H9 (cell line): ENCODE measurements at regions not wholly inside any gene's neighbourhood (a gene's known extent, or its start where the extent isn't known, plus 50 kb on each side); places are given as distances from the start of the nearest gene placed in this dataset.

Experiments used
- DNase-seq: peaks from one replicate; pipeline ENCODE4 v3.0.0-alpha.2; 2017
- H2AFZ ChIP-seq: one replicate; pipeline ENCODE4 v1.6.1; 2013; ENCODE audit warnings: mild to moderate bottlenecking, low read length, control low read depth, moderate library complexity
- H2AK5ac ChIP-seq: 2 replicates; pipeline ENCODE4 v1.6.1; 2013; ENCODE audit warnings: low read length, control low read depth, mixed read lengths; ENCODE audit not compliant: insufficient read length
- H2BK120ac ChIP-seq: one replicate; pipeline ENCODE4 v1.6.1; 2013; ENCODE audit warnings: low read depth, mild to moderate bottlenecking, low read length, control low read depth, inconsistent platforms; ENCODE audit not compliant: poor library complexity, severe bottlenecking
- H2BK12ac ChIP-seq: 2 replicates; pipeline ENCODE4 v1.6.1; 2013; ENCODE audit warnings: low read length, control low read depth, mixed read lengths, low read depth; ENCODE audit not compliant: insufficient read length
- H2BK15ac ChIP-seq: 2 replicates; pipeline ENCODE4 v1.6.1; 2013; ENCODE audit warnings: low read depth, low read length, control low read depth
- H2BK20ac ChIP-seq: one replicate; pipeline ENCODE4 v1.6.1; 2013; ENCODE audit warnings: low read depth, mild to moderate bottlenecking, low read length, control low read depth, inconsistent platforms; ENCODE audit not compliant: poor library complexity, severe bottlenecking
- H2BK5ac ChIP-seq: 2 replicates; pipeline ENCODE4 v1.6.1; 2013; ENCODE audit warnings: low read length, control low read depth, mixed read lengths; ENCODE audit not compliant: insufficient read length
- H3K14ac ChIP-seq: 2 replicates; pipeline ENCODE4 v1.6.1; 2013; ENCODE audit warnings: low read length, control low read depth; ENCODE audit not compliant: insufficient read depth
- H3K18ac ChIP-seq: 2 replicates; pipeline ENCODE4 v1.6.1; 2013; ENCODE audit warnings: low read depth, mild to moderate bottlenecking, mixed read lengths, low read length, control low read depth; ENCODE audit not compliant: insufficient read length
- H3K23ac ChIP-seq: 2 replicates; pipeline ENCODE4 v1.6.1; 2013; ENCODE audit warnings: low read length, control low read depth, mixed read lengths, low read depth; ENCODE audit not compliant: insufficient read length
- H3K23me2 ChIP-seq: 2 replicates; pipeline ENCODE4 v1.6.1; 2013; ENCODE audit warnings: low read depth, mild to moderate bottlenecking, mixed read lengths, low read length, control low read depth; ENCODE audit not compliant: insufficient read length, poor library complexity, severe bottlenecking
- H3K27ac ChIP-seq: 2 replicates; pipeline ENCODE4 v1.5.1; 2013; ENCODE audit warnings: low read length, control low read depth, mixed read lengths, low read depth; ENCODE audit not compliant: insufficient read length
- H3K27me3 ChIP-seq: 2 replicates; pipeline ENCODE4 v1.6.1; 2013; ENCODE audit warnings: low read length, control low read depth, inconsistent platforms; ENCODE audit not compliant: insufficient read depth
- H3K4ac ChIP-seq: 2 replicates; pipeline ENCODE4 v1.6.1; 2013; ENCODE audit warnings: low read depth, mild to moderate bottlenecking, control low read depth, inconsistent platforms, low read length, moderate library complexity
- H3K4me1 ChIP-seq: 2 replicates; pipeline ENCODE4 v1.6.1; 2013; ENCODE audit warnings: low read length, control low read depth, inconsistent platforms; ENCODE audit not compliant: insufficient read depth
- H3K4me2 ChIP-seq: 2 replicates; pipeline ENCODE4 v1.6.1; 2013; ENCODE audit warnings: low read length, control low read depth, mixed read lengths; ENCODE audit not compliant: insufficient read length, insufficient read depth
- H3K56ac ChIP-seq: 2 replicates; pipeline ENCODE4 v1.6.1; 2013; ENCODE audit warnings: low read depth, mild to moderate bottlenecking, mixed read lengths, low read length, control low read depth; ENCODE audit not compliant: insufficient read length
- H3K79me1 ChIP-seq: 2 replicates; pipeline ENCODE4 v1.6.1; 2013; ENCODE audit warnings: low read depth, mild to moderate bottlenecking, moderate library complexity, low read length, control low read depth, inconsistent platforms; ENCODE audit not compliant: insufficient read depth, poor library complexity, severe bottlenecking
- H3K79me2 ChIP-seq: 2 replicates; pipeline ENCODE4 v1.6.1; 2013; ENCODE audit warnings: low read length, control low read depth, inconsistent platforms; ENCODE audit not compliant: insufficient read depth
- H3K9ac ChIP-seq: 2 replicates; pipeline ENCODE4 v1.6.1; 2013; ENCODE audit warnings: low read length, control low read depth, mixed read lengths; ENCODE audit not compliant: insufficient read length; ENCODE audit errors: extremely low read depth
- H3K9me3 ChIP-seq: one replicate; pipeline ENCODE4 v1.6.1; 2013; ENCODE audit warnings: low read depth, low read length, inconsistent platforms; ENCODE audit not compliant: control insufficient read depth
- H3T11ph ChIP-seq: one replicate; pipeline ENCODE4 v1.6.1; 2013; ENCODE audit warnings: mild to moderate bottlenecking, low read length, control low read depth, inconsistent platforms
- H4K20me1 ChIP-seq: one replicate; pipeline ENCODE4 v1.6.1; 2013; ENCODE audit not compliant: control insufficient read depth, insufficient read length, insufficient read depth
- H4K5ac ChIP-seq: 2 replicates; pipeline ENCODE4 v1.6.1; 2013; ENCODE audit warnings: low read depth, mild to moderate bottlenecking, mixed read lengths, low read length, control low read depth; ENCODE audit not compliant: insufficient read length
- H4K8ac ChIP-seq: replicated peaks from 2 replicates; pipeline ENCODE4 v1.6.1; 2013; ENCODE audit warnings: low read length, control low read depth, mixed read lengths, low read depth; ENCODE audit not compliant: insufficient read length
- H4K91ac ChIP-seq: 2 replicates; pipeline ENCODE4 v1.6.1; 2013; ENCODE audit warnings: low read depth, mild to moderate bottlenecking, moderate library complexity, mixed read lengths, low read length, control low read depth; ENCODE audit not compliant: insufficient read length
- H3K27ac Mint-ChIP-seq, 3 experiments: 2 replicates in 2 of 3; 3 replicates in 1 of 3; pipeline ENCODE4 v1.8.0; 2020 to 2021; ENCODE audit warnings: mixed read lengths in 3 of 3, mild to moderate bottlenecking in 1 of 3, moderate library complexity in 1 of 3
- H3K27me3 Mint-ChIP-seq: 2 replicates; pipeline ENCODE4 v1.8.0; 2021; ENCODE audit warnings: low read depth, mild to moderate bottlenecking, moderate library complexity, mixed read lengths
- H3K36me3 Mint-ChIP-seq, 3 experiments: 2 replicates in 2 of 3; 3 replicates in 1 of 3; pipeline ENCODE4 v1.8.0; 2020 to 2021; ENCODE audit warnings: low read depth in 3 of 3, mixed read lengths in 3 of 3; ENCODE audit not compliant: insufficient read depth in 1 of 3
- H3K4me1 Mint-ChIP-seq, 2 experiments: 2 replicates each; pipeline ENCODE4 v1.8.0; 2020; ENCODE audit warnings: mixed read lengths in 2 of 2
- H3K4me3 Mint-ChIP-seq, 2 experiments: 2 replicates in 1 of 2; 3 replicates in 1 of 2; pipeline ENCODE4 v1.8.0; 2020 to 2021; ENCODE audit warnings: mild to moderate bottlenecking in 2 of 2, mixed read lengths in 2 of 2, moderate library complexity in 1 of 2
- H3K9me3 Mint-ChIP-seq, 2 experiments: 2 replicates in 1 of 2; 3 replicates in 1 of 2; pipeline ENCODE4 v1.8.0; 2020; ENCODE audit warnings: mild to moderate bottlenecking in 2 of 2, mixed read lengths in 2 of 2, moderate library complexity in 1 of 2
- WGBS: extraction: QIAGEN DNeasy Blood & Tissue Kit; methylation state at CpG from one replicate; pipeline ENCODE4 v1.1.7; 2013; ENCODE audit warnings: missing lambda C conversion rate, low lambda C conversion rate, mixed read lengths; ENCODE audit not compliant: insufficient read length; ENCODE audit errors: extremely low coverage; 5-methylcytosine and 5-hydroxymethylcytosine counted together
- TF ChIP-seq, protein P1 (sequence below): fragments of 200-600 bp; sonication (generic); conservative IDR thresholded peaks from 3 replicates; pipeline ENCODE4 v1.8.0; 2021; ENCODE audit warnings: antibody characterized with exemption, mild to moderate bottlenecking

DNA sequence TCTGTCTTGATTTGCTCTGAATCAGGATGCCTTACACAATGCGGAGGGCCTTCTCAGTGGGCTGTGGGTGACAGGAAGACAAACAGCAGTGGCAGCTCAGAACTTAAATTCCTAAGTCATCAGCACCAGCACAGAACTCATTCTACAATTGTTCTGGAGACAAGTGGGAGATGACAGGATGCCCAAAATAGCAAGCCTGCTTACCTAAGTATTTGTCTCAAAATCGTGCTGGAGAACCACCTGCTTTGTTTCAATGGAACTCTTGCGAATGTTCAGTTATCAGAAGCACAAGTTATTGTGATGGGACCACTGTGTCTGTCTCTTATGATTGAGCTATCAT is 76.1 kb downstream of the VCAM1 start:
- Mint-ChIP-seq H3K36me3 (peaks cover 0 to 3% (median 0%) of the 10 kb centered on the region in 3 experiments; a peak in 2 of 7 replicates), H3K27me3 (no peaks in the 10 kb centered on the region), H3K4me3 (no peak overlapping the region; a peak in 1 of 5 replicates), H3K4me1 (peaks cover 22 to 23% of the 10 kb centered on the region in 2 experiments), H3K27ac (no peak overlapping the region), H3K9me3 (peaks cover under 1 to 3% of the 10 kb centered on the region in 2 experiments; a peak in 2 of 5 replicates)
- H3K56ac ChIP-seq = no peak overlapping the region
- WGBS = no CpG with 5 or more reads among the region's 3 CpGs
- TF ChIP-seq, protein P1, sequence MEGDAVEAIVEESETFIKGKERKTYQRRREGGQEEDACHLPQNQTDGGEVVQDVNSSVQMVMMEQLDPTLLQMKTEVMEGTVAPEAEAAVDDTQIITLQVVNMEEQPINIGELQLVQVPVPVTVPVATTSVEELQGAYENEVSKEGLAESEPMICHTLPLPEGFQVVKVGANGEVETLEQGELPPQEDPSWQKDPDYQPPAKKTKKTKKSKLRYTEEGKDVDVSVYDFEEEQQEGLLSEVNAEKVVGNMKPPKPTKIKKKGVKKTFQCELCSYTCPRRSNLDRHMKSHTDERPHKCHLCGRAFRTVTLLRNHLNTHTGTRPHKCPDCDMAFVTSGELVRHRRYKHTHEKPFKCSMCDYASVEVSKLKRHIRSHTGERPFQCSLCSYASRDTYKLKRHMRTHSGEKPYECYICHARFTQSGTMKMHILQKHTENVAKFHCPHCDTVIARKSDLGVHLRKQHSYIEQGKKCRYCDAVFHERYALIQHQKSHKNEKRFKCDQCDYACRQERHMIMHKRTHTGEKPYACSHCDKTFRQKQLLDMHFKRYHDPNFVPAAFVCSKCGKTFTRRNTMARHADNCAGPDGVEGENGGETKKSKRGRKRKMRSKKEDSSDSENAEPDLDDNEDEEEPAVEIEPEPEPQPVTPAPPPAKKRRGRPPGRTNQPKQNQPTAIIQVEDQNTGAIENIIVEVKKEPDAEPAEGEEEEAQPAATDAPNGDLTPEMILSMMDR = no peak
- H3K18ac ChIP-seq = no peak overlapping the region
- no peak overlapping the region for H2BK20ac ChIP-seq
- no peaks in the 10 kb centered on the region for H3K9me3 ChIP-seq
- H3K9ac ChIP-seq = no peak overlapping the region
- no peak overlapping the region for H2BK15ac ChIP-seq
- no peak overlapping the region for H2AFZ ChIP-seq
- H3K4me2 ChIP-seq = no peak overlapping the region
- no peak overlapping the region for H3K4ac ChIP-seq
- H4K91ac ChIP-seq = no peak overlapping the region
- H3K79me2 ChIP-seq = no peaks in the 10 kb centered on the region
- no peaks in the 10 kb centered on the region for H3K27me3 ChIP-seq
- no peak overlapping the region for H2AK5ac ChIP-seq
- H4K5ac ChIP-seq = no peak overlapping the region
- no peak overlapping the region for H3K23ac ChIP-seq
- H3K79me1 ChIP-seq = no peaks in the 10 kb centered on the region
- H2BK12ac ChIP-seq = no peak overlapping the region
- no peak overlapping the region for H3T11ph ChIP-seq
- no peak overlapping the region for H2BK5ac ChIP-seq
- H4K20me1 ChIP-seq = no peaks in the 10 kb centered on the region
- no peak overlapping the region for H3K14ac ChIP-seq
- no peaks in the 10 kb centered on the region for H3K23me2 ChIP-seq
- no peak for DNase-seq
- H3K4me1 ChIP-seq = no peaks in the 10 kb centered on the region
- no peak overlapping the region for H4K8ac ChIP-seq
- H2BK120ac ChIP-seq = no peak overlapping the region
- no peak overlapping the region for H3K27ac ChIP-seq
